Endothelial cell (in vitro differentiated cells): ENCODE measurements at regions not wholly inside any gene's neighbourhood (a gene's known extent, or its start where the extent isn't known, plus 50 kb on each side); places are given as distances from the start of the nearest gene placed in this dataset.

ENCODE experiments used
- DNase-seq: peaks from one replicate; pipeline ENCODE4 v3.0.0; 2021; ENCODE audit warnings: low spot score
- H3K27ac Mint-ChIP-seq: one replicate; pipeline ENCODE4 v1.8.0; 2021; ENCODE audit warnings: mixed read lengths, inconsistent platforms; ENCODE audit not compliant: unreplicated experiment
- H3K27me3 Mint-ChIP-seq: one replicate; pipeline ENCODE4 v1.8.0; 2021; ENCODE audit warnings: mild to moderate bottlenecking, moderate library complexity, mixed read lengths, inconsistent platforms; ENCODE audit not compliant: unreplicated experiment
- H3K36me3 Mint-ChIP-seq: one replicate; pipeline ENCODE4 v1.8.0; 2021; ENCODE audit warnings: mild to moderate bottlenecking, low read depth, mixed read lengths, inconsistent platforms; ENCODE audit not compliant: unreplicated experiment
- H3K4me1 Mint-ChIP-seq: one replicate; pipeline ENCODE4 v1.8.0; 2021; ENCODE audit warnings: mild to moderate bottlenecking, mixed read lengths, inconsistent platforms; ENCODE audit not compliant: unreplicated experiment
- H3K4me3 Mint-ChIP-seq: one replicate; pipeline ENCODE4 v1.8.0; 2021; ENCODE audit warnings: mild to moderate bottlenecking, mixed read lengths, inconsistent platforms; ENCODE audit not compliant: unreplicated experiment
- H3K9me3 Mint-ChIP-seq: one replicate; pipeline ENCODE4 v1.8.0; 2021; ENCODE audit warnings: mixed read lengths, inconsistent platforms; ENCODE audit not compliant: unreplicated experiment
- TF ChIP-seq, protein P1 (sequence below): fragments of 200-600 bp; sonication (generic); IDR thresholded peaks from one replicate; pipeline ENCODE4 v1.5.0; 2021; ENCODE audit warnings: antibody characterized with exemption; ENCODE audit not compliant: unreplicated experiment

DNA sequence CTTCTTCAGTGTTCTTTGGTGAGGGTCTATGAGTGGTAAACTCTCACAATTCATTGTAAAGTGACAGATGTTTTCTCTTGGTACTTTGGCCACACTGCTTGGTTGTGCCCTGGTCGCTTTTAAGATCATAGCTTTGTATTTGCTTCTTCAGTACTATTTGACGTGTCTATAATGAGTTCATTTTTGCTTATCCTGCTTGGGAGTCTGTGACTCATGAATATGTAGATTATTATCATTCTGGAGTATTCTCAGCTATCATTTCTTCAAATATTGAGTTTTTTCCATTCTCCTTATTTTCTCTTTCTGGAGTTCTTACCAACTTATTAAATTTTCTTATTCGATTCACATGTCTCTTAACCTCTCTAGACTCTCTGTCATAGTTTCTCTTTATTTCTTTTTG lies 73.0 kb upstream of the HS6ST1 start:
- TF ChIP-seq, protein P1, sequence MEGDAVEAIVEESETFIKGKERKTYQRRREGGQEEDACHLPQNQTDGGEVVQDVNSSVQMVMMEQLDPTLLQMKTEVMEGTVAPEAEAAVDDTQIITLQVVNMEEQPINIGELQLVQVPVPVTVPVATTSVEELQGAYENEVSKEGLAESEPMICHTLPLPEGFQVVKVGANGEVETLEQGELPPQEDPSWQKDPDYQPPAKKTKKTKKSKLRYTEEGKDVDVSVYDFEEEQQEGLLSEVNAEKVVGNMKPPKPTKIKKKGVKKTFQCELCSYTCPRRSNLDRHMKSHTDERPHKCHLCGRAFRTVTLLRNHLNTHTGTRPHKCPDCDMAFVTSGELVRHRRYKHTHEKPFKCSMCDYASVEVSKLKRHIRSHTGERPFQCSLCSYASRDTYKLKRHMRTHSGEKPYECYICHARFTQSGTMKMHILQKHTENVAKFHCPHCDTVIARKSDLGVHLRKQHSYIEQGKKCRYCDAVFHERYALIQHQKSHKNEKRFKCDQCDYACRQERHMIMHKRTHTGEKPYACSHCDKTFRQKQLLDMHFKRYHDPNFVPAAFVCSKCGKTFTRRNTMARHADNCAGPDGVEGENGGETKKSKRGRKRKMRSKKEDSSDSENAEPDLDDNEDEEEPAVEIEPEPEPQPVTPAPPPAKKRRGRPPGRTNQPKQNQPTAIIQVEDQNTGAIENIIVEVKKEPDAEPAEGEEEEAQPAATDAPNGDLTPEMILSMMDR: no peak
- Mint-ChIP-seq H3K4me3 (no peak overlapping the region), H3K36me3 (no peaks in the 10 kb centered on the region), H3K27me3 (no peaks in the 10 kb centered on the region), H3K9me3 (no peaks in the 10 kb centered on the region), H3K27ac (no peak overlapping the region), H3K4me1 (peaks cover 10% of the 10 kb centered on the region)
- DNase-seq: no peak

DNA sequence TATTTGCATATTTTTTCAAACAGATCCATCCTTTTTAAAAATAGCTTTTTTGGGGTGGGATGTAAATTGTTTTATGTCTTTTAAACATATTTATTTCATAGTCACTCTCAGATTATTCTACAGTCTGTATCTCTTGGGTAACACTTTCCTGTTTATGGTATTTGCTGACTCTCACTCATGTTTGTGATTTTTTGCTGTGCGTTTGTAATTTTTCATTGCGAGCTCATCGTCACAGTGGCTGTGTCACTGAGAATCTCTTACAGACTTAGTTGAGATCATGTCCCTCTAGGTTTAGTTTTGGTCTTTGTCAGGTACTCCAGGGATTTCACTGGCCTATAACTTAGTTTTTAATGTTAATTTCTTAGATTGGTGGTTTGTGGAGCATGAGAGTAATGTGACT lies 73.5 kb upstream of the HS6ST1 start:
- no peak overlapping the region for H3K4me3 Mint-ChIP-seq
- H3K4me1 Mint-ChIP-seq: peaks cover 11% of the 10 kb centered on the region
- no peaks in the 10 kb centered on the region for H3K27me3 Mint-ChIP-seq
- H3K36me3 Mint-ChIP-seq: no peaks in the 10 kb centered on the region
- no peak overlapping the region for H3K27ac Mint-ChIP-seq
- DNase-seq: no peak
- TF ChIP-seq, protein P1: no peak
- no peaks in the 10 kb centered on the region for H3K9me3 Mint-ChIP-seq

DNA sequence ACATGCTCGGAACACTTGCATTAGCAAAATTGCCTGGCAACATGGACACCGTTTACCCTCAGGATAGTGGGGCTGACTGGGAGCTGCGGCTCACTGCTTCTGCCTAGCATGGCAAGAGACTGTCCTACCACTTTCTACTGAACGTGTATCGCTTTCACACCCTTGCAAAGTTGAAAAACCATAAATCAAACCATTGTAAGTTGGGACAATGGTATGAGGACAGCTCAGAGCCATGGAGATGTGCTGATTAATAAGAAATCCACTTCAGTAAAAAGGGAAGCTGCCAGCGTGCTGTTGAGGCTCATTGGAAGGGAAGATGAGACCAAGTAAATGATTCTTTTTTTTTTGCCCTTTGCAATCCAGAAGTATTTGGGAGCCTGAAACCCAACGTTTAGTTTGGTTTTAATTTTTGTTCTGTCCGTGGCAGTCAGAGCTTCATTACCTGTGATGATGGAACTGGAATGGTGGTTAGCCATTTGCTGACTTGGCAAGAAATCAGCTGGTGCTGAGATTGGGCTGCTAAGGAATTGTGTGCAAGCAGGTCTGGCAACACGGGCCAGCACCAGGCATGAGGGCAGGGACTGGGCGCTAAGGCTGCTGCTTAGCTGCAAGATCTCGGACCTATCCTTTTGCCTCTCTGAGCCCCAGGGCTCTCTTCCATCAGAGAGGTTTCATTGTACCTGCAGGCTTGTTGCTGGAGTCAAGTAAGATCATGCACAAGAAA lies 75.5 kb upstream of the HS6ST1 start:
- H3K9me3 Mint-ChIP-seq: no peaks in the 10 kb centered on the region
- H3K36me3 Mint-ChIP-seq: no peaks in the 10 kb centered on the region
- no peak for DNase-seq
- no peak overlapping the region for H3K27ac Mint-ChIP-seq
- no peak overlapping the region for H3K4me3 Mint-ChIP-seq
- TF ChIP-seq, protein P1: no peak
- H3K4me1 Mint-ChIP-seq: peaks cover 11% of the 10 kb centered on the region
- no peaks in the 10 kb centered on the region for H3K27me3 Mint-ChIP-seq

DNA sequence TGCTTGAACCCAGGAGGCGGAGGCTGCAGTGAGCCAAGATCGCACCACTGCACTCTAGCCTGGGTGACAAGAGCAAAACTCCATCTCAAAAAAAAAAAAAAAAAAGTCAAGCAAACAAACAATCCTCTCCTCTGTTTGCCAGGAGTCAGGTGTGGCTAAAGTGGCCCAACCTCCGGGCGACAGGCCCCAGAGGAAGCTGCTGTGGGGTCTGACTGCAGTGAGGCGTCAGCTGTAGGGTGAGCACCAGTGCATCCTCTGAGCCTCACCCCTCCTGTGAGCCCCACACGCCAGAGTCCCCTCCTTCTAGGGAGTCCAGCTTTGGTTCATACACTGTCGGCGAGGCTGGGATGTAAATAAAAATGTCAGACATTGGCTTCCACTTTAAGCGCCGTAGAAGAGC lies 76.5 kb upstream of the HS6ST1 start:
- Mint-ChIP-seq H3K27me3 (no peaks in the 10 kb centered on the region), H3K36me3 (no peaks in the 10 kb centered on the region), H3K27ac (no peak overlapping the region)

More for the DNA sequence above, 76.5 kb upstream of the HS6ST1 start:
- TF ChIP-seq, protein P1: no peak
- no peak for DNase-seq
- Mint-ChIP-seq H3K4me3 (no peak overlapping the region), H3K4me1 (peaks cover 17% of the 10 kb centered on the region), H3K9me3 (no peaks in the 10 kb centered on the region)
